ENCODE measurements at regions not wholly inside any gene's neighbourhood (a gene's known extent, or its start where the extent isn't known, plus 50 kb on each side); places are given as distances from the start of the nearest gene placed in this dataset.

DNA sequence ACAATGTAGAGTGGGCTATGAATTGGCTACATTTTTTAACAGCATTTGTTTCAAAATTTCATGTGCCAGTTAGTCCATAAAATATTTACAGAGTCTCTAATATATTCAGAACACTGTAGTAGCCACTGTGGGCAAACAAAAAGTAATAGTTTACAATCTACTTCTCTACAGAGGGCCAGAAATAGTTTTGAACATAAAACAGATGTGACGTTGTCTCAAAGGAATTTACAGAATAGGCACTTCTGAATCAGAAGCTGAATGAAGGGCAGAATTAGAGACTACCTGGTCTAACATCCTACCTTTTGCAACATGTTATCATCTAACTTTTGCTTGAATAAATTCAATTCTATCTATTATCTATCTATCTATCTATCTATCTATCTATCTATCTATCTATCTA, 811.9 kb upstream of the EPHA5 start:
- no peak for TF ChIP-seq POLR2A (IDR thresholded peaks at IDR 0.05)
- TF ChIP-seq, protein P1, sequence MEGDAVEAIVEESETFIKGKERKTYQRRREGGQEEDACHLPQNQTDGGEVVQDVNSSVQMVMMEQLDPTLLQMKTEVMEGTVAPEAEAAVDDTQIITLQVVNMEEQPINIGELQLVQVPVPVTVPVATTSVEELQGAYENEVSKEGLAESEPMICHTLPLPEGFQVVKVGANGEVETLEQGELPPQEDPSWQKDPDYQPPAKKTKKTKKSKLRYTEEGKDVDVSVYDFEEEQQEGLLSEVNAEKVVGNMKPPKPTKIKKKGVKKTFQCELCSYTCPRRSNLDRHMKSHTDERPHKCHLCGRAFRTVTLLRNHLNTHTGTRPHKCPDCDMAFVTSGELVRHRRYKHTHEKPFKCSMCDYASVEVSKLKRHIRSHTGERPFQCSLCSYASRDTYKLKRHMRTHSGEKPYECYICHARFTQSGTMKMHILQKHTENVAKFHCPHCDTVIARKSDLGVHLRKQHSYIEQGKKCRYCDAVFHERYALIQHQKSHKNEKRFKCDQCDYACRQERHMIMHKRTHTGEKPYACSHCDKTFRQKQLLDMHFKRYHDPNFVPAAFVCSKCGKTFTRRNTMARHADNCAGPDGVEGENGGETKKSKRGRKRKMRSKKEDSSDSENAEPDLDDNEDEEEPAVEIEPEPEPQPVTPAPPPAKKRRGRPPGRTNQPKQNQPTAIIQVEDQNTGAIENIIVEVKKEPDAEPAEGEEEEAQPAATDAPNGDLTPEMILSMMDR (IDR thresholded peaks at IDR 0.05), result no peak

Data from ovary (tissue), 3 donors.